G401 (cell line): ENCODE measurements at regions not wholly inside any gene's neighbourhood (a gene's known extent, or its start where the extent isn't known, plus 50 kb on each side); places are given as distances from the start of the nearest gene placed in this dataset.

Experiments
- DNase-seq: peaks from one replicate; pipeline ENCODE4 v3.0.0-alpha.2; 2015; ENCODE audit warnings: low spot score
- in situ Hi-C: cut with HindIII; loops from 2 replicates; pipeline ENCODE4 v1.10.0; 2016; ENCODE audit warnings: low sequenced_read_pairs, mixed read lengths

GRCh38 chr2:80926168-80926567, 621.6 kb upstream of the LRRTM1 start:
- no peak for DNase-seq
- in situ Hi-C loops = no loop called here

- no peak for DNase-seq
- in situ Hi-C loops = no loop called here
Measured at GRCh38 chr2:80896576-80896975, 592.0 kb upstream of the LRRTM1 start.

GRCh38 chr2:80894486-80894885, 589.9 kb upstream of the LRRTM1 start:
- in situ Hi-C loops = no loop called here
- DNase-seq = no peak

- in situ Hi-C loops = no loop called here
- DNase-seq = peak; percentile 2
Measured at GRCh38 chr2:80893711-80894110, 589.2 kb upstream of the LRRTM1 start.

- in situ Hi-C loops = no loop called here
- DNase-seq = no peak
Measured at GRCh38 chr2:80889009-80889408, 584.5 kb upstream of the LRRTM1 start.

DNA sequence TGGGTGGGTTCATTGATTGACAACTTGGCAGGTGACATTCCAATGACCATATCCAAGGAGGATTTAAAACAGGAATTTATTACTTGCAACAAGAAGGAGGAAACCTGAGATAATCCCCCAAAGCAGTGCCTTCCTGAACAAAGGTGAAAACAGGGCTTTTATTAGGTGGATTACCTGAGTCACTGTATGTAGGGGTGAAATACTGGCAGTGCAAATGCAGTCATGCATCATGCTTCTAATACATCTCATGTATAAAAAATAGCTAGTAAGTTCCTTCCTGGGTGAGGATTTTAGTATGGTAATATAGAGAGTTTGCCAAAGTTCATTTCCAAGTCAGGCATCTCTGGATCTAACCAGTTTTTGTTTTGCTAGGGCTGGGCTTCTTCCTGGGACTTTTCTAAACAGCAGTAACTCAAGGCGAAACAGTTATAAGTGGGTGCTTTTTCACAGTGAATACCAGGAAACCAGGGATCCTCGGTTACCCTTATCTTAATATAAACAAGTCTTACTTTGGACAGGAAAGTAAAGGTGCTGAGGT, 583.4 kb upstream of the LRRTM1 start:
- in situ Hi-C loops = no loop called here
- no peak for DNase-seq

- in situ Hi-C loops = no loop called here
- no peak for DNase-seq
Measured at GRCh38 chr2:80874374-80874773, 569.8 kb upstream of the LRRTM1 start.

DNA sequence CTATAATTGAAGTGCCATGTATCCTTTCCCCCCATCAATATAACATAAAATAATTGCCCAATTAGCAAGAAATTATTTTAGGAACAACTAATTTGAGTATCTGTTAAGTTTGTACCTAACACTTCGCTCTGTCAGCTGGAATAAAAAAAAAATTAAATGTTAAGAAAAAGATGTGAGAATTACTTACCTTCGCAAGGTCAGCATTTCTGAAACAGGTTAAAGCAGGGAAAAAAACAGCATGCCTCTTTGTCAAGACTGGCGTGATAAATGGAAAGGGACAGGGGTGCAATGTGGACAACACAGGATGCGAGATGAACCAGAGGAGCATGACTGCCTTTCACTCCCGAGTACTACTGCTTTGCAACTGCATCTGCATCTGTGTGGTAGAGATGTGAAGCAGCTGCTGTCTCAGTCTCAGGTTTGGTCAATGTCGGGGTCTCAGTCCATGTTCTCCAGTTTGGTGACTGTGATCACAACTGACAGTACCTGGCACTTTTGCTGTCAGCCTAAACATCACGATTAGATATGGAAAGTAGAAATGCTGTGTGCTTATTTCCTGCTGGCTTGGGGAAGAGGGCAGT, 565.4 kb upstream of the LRRTM1 start:
- DNase-seq = no peak
- in situ Hi-C loops = no loop called here

- no peak for DNase-seq
- in situ Hi-C loops = no loop called here
Measured at GRCh38 chr2:80863147-80863714, 558.7 kb upstream of the LRRTM1 start.

DNA sequence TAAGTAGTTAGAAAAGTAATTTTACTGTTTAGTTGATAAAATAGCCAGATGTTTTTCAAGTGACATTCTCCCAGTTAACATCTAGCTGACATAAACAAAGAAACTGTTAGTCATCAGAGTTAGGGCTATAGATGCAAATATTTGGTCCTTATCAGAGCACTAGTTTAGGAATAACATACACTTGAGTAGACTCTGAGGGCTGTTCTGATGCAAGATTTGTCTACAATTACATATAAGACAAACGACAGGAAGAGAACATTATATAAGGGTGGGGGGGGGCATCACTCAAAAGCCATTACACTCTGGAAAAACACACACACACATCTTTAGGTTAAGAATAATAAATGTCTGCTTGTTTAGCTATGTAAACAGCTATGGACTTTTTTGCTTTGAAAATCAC, 554.4 kb upstream of the LRRTM1 start:
- in situ Hi-C loops = no loop called here
- no peak for DNase-seq

- DNase-seq = no peak
Measured at GRCh38 chr2:80856227-80856626, 551.7 kb upstream of the LRRTM1 start.

DNA sequence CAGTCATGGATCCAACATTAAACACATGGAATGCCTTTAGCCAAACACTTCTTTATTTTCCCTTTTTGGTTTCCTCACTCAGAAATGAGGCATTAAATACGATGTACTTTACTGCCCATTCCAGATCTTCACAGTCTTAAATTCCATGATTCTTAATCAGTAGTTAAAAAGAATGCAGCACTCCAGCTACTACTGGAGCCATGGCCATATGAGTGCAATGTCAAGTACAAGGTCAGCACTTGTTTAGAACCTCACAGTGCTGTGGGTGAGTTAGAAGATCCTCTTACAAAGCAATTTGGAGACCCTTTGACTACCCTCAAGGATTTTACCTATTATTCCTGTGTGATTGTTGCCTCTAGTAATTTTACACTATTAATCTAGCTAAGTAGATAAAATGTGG, 550.3 kb upstream of the LRRTM1 start:
- no peak for DNase-seq
- in situ Hi-C loops = no loop called here

More at GRCh38 chr2:80856227-80856626, 551.7 kb upstream of the LRRTM1 start:
- in situ Hi-C loops = no loop called here

DNA sequence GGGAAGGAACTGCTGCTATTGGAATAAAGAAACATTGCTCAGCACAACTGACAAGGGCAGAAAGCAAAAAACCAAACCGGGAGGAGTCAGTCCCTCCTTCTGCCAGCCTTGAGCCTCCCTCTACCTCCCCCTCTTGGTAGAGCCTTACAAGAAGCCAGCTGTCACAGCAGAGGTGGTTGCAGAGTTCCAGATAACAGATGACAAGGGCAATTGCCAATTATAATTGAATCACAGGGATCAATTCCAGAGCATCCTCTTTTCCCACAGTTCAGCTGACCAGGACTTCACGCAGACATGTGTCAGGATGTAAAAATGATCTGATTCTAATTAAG, 548.2 kb upstream of the LRRTM1 start:
- no peak for DNase-seq

DNA sequence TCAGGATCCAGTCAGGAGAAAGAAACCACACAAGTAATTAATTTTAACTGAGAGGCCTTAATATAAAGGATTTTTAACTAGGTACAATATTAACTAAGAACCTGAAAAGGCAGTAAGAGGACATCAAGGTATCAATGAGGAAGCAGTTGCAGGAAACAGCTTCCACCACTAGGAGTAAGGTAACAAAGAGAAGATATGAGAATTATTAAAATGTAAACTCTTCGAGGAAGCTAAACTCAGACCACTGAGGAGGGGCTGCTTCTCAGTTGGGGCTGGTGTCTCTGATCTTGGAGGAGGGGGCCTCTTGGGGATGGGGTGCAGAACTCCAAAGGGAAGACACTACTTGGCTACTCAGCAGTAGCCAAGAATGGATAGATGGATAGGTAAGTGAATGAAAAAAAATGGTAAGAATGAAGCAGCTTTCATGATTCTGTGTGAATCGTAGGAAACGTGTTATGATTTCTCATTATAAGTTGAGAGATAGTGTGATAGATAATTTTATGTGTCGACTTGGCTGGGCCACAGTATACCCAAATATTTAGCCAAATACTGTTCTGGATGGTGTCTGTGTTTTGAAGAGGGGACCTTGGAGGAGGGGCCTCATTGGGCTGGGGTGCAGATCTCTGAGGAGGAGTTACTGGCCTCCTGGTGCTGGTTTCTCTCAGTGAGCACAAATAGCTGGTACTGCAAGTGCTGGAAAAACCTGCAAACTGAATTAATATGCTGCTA, 547.7 kb upstream of the LRRTM1 start:
- in situ Hi-C loops = no loop called here
- DNase-seq = no peak

More for the DNA sequence above, 548.2 kb upstream of the LRRTM1 start:
- in situ Hi-C loops = no loop called here

GRCh38 chr2:80830891-80831290, 526.3 kb upstream of the LRRTM1 start:
- no peak for DNase-seq

DNA sequence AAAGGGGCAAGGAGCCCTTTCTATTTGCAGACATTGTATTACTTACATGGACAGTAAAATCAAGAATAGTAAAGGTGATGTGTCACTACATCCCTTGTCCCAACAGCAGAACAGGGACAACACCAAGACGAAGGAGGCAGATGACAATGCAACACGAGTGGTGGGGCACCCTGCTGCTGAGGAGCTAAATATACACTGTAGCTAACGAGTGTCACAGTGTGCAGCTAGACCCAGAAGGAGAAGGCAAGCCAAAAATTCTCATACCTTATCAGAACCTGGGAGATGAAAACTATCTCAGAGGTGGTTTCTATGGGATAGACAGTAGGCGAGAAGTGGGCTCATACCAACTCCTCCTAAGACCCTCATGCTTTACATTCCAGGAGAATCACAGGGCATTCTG, 518.4 kb upstream of the LRRTM1 start:
- DNase-seq = no peak
- in situ Hi-C loops = no loop called here

More at GRCh38 chr2:80830891-80831290, 526.3 kb upstream of the LRRTM1 start:
- in situ Hi-C loops = no loop called here

GRCh38 chr2:80815259-80815658, 510.7 kb upstream of the LRRTM1 start:
- in situ Hi-C loops = no loop called here

GRCh38 chr2:80786584-80786983, 482.0 kb upstream of the LRRTM1 start:
- no peak for DNase-seq
- in situ Hi-C loops = no loop called here

More at GRCh38 chr2:80815259-80815658, 510.7 kb upstream of the LRRTM1 start:
- no peak for DNase-seq

- in situ Hi-C loops = no loop called here
- no peak for DNase-seq
Measured at GRCh38 chr2:80778704-80779103, 474.2 kb upstream of the LRRTM1 start.

GRCh38 chr2:80748592-80748991, 444.0 kb upstream of the LRRTM1 start:
- DNase-seq = no peak
- in situ Hi-C loops = no loop called here

DNA sequence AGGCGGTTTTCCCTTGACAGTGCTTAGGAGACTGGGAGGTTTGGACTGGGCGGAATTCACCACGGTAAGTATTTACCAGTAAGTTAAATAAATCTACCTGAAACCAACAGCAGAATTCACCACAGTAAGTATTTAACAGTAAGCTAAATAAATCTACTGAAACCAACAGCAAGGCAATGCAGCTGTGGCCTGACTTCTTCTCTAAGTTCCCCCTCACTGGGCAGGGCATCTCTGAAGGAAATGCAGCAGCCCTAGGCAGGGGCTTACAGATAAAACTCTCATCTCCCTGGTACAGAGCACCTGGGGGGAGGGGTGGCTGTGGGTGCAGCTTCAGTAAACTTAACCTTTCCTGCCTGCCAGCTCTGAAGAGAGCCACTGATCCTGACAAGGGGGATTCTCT, 432.5 kb upstream of the LRRTM1 start:
- in situ Hi-C loops = no loop called here
- no peak for DNase-seq
